ENCODE measurements at regions not wholly inside any gene's neighbourhood (a gene's known extent, or its start where the extent isn't known, plus 50 kb on each side); places are given as distances from the start of the nearest gene placed in this dataset.

DNA sequence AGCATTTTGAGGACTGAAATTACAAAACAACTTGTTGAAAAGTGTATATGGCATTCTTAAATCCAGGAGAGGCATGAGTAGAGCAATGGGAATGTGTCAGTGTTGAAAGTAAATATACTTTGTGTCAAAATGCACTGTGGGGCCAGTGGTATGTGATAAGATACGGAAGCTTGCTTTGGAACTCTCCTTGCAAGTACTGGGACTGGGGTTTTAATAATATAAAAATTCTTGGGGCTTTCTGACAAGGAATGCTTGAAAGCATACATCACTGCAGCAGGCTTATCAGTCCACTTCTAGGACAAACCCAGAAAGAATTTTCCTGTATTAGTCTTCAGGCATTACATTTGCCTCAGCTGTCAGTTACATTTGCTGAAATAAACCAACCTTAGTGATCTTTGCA, 472.8 kb upstream of the FZD8 start:
- peak; percentile 28 for DNase-seq
- Histone ChIP-seq H3K27ac (no peak overlapping the region), H3K36me3 (ENCODE audit: low read depth, missing control alignments) (no peaks in the 10 kb centered on the region), H3K27me3 (no peaks in the 10 kb centered on the region), H3K9me3 (no peaks in the 10 kb centered on the region), H3K4me1 (peaks cover 6% of the 10 kb centered on the region), H3K4me3 (no peak overlapping the region)
- intact Hi-C loops (cut with DNase I; ENCODE audit: low total_unique reads), result no loop called here
- no peak for TF ChIP-seq POLR2A (IDR thresholded peaks at IDR 0.05)
- TF ChIP-seq, protein P1, sequence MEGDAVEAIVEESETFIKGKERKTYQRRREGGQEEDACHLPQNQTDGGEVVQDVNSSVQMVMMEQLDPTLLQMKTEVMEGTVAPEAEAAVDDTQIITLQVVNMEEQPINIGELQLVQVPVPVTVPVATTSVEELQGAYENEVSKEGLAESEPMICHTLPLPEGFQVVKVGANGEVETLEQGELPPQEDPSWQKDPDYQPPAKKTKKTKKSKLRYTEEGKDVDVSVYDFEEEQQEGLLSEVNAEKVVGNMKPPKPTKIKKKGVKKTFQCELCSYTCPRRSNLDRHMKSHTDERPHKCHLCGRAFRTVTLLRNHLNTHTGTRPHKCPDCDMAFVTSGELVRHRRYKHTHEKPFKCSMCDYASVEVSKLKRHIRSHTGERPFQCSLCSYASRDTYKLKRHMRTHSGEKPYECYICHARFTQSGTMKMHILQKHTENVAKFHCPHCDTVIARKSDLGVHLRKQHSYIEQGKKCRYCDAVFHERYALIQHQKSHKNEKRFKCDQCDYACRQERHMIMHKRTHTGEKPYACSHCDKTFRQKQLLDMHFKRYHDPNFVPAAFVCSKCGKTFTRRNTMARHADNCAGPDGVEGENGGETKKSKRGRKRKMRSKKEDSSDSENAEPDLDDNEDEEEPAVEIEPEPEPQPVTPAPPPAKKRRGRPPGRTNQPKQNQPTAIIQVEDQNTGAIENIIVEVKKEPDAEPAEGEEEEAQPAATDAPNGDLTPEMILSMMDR (IDR thresholded peaks at IDR 0.05), result no peak
- WGBS, 2 donors, result 54 to 58% methylated on average over 1 of the region's 1 CpG

DNA sequence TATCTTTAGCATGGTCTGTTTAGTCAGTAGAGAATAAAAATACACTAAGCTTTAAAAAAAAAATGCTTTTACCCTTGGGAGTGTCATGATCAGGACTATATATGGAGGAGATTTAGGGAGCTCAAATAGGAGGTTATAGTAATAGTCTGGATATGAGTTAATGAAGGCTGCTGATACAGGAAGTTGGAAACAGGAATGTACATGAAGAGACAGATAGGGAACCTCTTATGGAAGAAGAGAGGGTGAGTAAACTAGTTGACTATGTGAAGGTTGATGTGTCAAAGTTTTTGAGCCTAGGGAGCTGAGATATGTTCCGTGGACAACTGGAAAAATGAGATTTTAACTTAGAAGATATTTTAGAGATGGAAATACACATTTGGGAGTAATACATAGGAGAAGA, 472.0 kb upstream of the FZD8 start:
- Histone ChIP-seq H3K9me3 (no peaks in the 10 kb centered on the region), H3K36me3 (ENCODE audit: low read depth, missing control alignments) (no peaks in the 10 kb centered on the region), H3K27me3 (no peaks in the 10 kb centered on the region), H3K27ac (no peak overlapping the region), H3K4me1 (peaks cover 6% of the 10 kb centered on the region), H3K4me3 (no peak overlapping the region)
- 89 to 96% methylated on average over 1 of the region's 1 CpG for WGBS, 2 donors
- TF ChIP-seq, protein P1 (IDR thresholded peaks at IDR 0.05), result no peak
- TF ChIP-seq POLR2A (IDR thresholded peaks at IDR 0.05), result no peak
- intact Hi-C loops (cut with DNase I; ENCODE audit: low total_unique reads), result no loop called here
- DNase-seq, result no peak

DNA sequence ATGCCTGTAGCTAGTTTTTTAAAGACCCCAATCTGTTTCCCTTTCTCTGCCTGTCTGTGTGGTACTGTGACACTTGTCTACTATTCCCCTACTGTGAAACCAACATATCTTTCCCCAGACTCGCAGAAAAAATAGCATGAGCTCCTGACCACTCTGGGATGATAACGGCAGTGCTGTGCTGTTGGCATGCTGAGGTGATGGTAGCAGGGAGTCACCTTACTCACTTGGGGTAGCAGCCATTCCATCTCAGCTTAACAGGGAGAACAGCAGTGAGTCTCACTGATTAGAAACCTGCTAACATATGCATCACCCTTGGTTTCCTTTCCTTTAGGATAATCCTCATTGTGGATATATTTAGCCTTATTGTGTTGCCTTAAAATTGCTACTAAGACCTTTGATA, 469.6 kb upstream of the FZD8 start:
- intact Hi-C loops (cut with DNase I; ENCODE audit: low total_unique reads), result no loop called here
- TF ChIP-seq, protein P1 (IDR thresholded peaks at IDR 0.05), result no peak
- no peak for TF ChIP-seq POLR2A (IDR thresholded peaks at IDR 0.05)
- Histone ChIP-seq H3K27ac (no peak overlapping the region), H3K4me3 (no peak overlapping the region), H3K4me1 (peaks cover 4% of the 10 kb centered on the region), H3K9me3 (no peaks in the 10 kb centered on the region), H3K27me3 (no peaks in the 10 kb centered on the region), H3K36me3 (ENCODE audit: low read depth, missing control alignments) (no peaks in the 10 kb centered on the region)
- no peak for DNase-seq
- WGBS, 2 donors, result 73 to 85% methylated on average over 2 of the region's 2 CpGs

DNA sequence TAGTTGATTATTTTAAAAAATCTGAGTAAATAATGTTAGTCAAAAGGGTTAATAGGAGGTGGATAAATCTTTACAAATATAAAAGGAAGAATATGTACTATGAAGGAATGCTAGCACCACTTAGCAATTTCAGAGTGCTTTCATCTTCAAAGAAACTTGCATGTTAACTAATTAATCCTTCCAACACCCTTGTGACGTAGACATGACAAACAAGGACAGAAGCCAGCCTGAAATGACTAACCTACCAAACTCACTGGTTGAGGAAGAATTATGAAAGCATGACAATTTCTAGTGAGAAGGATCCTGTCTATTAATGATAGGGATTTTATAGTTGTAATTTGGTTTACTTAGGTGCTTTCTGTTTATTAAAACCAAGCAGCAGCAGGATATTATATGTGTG, 468.0 kb upstream of the FZD8 start:
- no peak for TF ChIP-seq POLR2A (IDR thresholded peaks at IDR 0.05)
- TF ChIP-seq, protein P1 (IDR thresholded peaks at IDR 0.05), result no peak
- DNase-seq, result no peak
- Histone ChIP-seq H3K9me3 (no peaks in the 10 kb centered on the region), H3K4me1 (no peaks in the 10 kb centered on the region), H3K36me3 (ENCODE audit: low read depth, missing control alignments) (no peaks in the 10 kb centered on the region), H3K27ac (no peak overlapping the region), H3K4me3 (no peak overlapping the region), H3K27me3 (no peaks in the 10 kb centered on the region)
- 86 to 95% methylated on average over 1 of the region's 1 CpG for WGBS, 2 donors
- intact Hi-C loops (cut with DNase I; ENCODE audit: low total_unique reads), result no loop called here

DNA sequence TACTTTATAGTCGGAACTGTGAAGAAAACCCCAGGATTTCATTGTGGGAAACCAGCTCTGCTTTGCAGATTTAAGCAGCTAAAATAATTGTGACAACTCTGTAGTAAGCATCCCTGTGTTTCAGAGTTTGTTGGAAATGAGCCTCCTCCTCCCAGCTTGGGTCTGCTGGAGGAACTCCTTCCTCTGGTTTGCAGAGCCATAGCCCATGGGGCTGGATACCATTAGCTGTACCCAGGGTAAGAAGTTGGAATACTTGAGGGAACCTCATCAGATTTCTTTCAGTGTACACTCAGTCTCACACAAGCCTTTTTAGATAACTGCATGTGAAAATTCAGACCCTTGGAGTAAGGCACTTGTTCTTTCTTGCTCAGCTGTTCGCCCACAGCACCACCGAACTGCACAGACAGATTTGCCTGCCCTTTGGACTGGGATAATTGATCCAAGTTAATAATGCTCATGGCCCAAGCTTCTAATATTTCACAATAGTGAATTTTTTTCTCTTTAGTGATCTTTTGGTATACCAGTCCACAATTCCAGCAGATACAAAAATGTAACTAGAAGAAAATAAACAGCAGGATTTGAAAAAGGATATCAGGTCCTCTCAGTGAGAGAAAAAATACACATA, 467.4 kb upstream of the FZD8 start:
- no peaks in the 10 kb centered on the region for H3K27me3 ChIP-seq
- DNase-seq, result no peak
- WGBS, 2 donors, result 81 to 83% methylated on average over 3 of the region's 3 CpGs
- H3K36me3 ChIP-seq (ENCODE audit: low read depth, missing control alignments), result no peaks in the 10 kb centered on the region
- H3K27ac ChIP-seq, result no peak overlapping the region
- no peaks in the 10 kb centered on the region for H3K4me1 ChIP-seq
- intact Hi-C loops (cut with DNase I; ENCODE audit: low total_unique reads), result no loop called here
- TF ChIP-seq, protein P1 (IDR thresholded peaks at IDR 0.05), result no peak
- H3K4me3 ChIP-seq, result no peak overlapping the region
- no peaks in the 10 kb centered on the region for H3K9me3 ChIP-seq
